ENCODE measurements at regions not wholly inside any gene's neighbourhood (a gene's known extent, or its start where the extent isn't known, plus 50 kb on each side); places are given as distances from the start of the nearest gene placed in this dataset.

DNA sequence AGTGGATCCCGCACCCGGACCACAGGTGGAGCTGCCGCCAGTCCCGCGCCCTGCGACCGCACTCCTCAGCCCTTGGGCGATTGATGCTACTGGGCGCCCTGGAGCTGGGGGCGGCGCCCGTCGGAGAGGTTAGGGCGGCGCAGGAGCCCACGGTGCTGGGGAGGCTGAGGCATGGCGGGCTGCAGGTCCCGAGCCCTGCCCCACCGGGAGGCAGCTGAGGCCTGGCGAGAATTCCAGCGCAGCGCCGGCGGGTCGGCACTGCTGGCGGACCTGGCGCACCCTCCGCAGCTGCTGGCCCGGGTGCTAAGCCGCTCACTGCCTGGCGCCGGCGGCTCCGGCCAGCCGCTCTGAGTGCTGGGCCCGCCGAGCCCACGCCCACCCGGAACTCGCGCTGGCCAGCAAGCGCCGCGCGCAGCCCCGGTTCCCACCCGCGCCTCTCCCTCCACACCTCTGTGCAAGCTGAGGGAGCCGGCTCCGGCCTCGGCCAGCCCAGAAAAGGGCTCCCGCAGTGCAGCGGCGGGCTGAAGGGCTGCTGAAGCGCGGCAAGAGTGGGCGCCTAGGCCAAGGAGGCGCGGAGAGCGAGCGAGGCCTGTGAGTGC is 1256.5 kb downstream of the STIM2 start:
- H3K4me1 Mint-ChIP-seq (ENCODE audit: unreplicated experiment), result no peaks in the 10 kb centered on the region
- no peak for DNase-seq (ENCODE audit: extremely low spot score, unreplicated experiment)
- TF ChIP-seq, protein P1, sequence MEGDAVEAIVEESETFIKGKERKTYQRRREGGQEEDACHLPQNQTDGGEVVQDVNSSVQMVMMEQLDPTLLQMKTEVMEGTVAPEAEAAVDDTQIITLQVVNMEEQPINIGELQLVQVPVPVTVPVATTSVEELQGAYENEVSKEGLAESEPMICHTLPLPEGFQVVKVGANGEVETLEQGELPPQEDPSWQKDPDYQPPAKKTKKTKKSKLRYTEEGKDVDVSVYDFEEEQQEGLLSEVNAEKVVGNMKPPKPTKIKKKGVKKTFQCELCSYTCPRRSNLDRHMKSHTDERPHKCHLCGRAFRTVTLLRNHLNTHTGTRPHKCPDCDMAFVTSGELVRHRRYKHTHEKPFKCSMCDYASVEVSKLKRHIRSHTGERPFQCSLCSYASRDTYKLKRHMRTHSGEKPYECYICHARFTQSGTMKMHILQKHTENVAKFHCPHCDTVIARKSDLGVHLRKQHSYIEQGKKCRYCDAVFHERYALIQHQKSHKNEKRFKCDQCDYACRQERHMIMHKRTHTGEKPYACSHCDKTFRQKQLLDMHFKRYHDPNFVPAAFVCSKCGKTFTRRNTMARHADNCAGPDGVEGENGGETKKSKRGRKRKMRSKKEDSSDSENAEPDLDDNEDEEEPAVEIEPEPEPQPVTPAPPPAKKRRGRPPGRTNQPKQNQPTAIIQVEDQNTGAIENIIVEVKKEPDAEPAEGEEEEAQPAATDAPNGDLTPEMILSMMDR (conservative IDR thresholded peaks at IDR 0.05), result no peak
- no peaks in the 10 kb centered on the region for H3K36me3 Mint-ChIP-seq
- peaks cover 14% of the 10 kb centered on the region for H3K9me3 Mint-ChIP-seq
- H3K27ac Mint-ChIP-seq, result no peak overlapping the region
- no peaks in the 10 kb centered on the region for H3K27me3 Mint-ChIP-seq
- H3K4me3 Mint-ChIP-seq, result peak overlapping the region; percentile 48

DNA sequence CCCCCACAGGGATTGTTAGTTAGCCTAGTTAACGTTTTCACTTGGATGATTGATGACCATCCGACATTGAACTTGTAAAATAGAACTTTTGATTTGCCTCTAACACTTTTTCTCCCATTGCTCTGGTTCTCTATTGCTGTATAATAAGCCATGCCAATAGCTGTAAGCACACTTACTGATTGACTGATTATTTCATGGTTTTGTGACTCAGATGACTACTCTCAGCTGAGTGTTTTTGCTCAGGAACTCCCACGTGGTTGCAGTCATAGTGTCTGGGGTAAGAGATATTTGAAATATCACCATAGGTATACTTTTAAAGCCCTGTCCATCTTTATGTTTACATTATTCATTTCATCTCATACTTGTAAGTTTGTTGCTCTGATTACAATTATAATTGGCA is 1285.5 kb downstream of the STIM2 start:
- Mint-ChIP-seq H3K4me1 (ENCODE audit: unreplicated experiment) (no peaks in the 10 kb centered on the region), H3K9me3 (no peaks in the 10 kb centered on the region), H3K27ac (no peak overlapping the region), H3K36me3 (no peaks in the 10 kb centered on the region), H3K4me3 (no peak overlapping the region), H3K27me3 (peaks cover 5% of the 10 kb centered on the region)
- DNase-seq (ENCODE audit: extremely low spot score, unreplicated experiment), result no peak
- TF ChIP-seq, protein P1 (conservative IDR thresholded peaks at IDR 0.05), result no peak

DNA sequence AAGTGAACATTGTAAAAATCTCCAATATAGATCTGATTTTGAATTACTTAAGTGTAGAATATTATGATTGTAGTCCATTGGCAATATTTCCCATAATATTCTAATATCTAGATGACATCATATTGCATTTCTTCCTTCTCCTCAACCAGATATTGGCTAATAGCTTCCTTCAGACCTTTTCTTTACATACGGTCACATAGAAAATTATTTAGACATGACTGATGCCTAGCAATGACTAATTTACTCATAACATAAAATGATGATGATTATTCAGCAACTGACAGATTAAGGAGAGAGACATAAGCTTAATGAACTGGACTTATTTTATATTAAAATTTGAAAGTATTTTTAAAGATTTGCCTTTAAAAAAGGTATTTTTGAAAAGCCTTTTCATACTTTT is 1287.6 kb downstream of the STIM2 start:
- no peak overlapping the region for H3K27ac Mint-ChIP-seq
- TF ChIP-seq, protein P1 (conservative IDR thresholded peaks at IDR 0.05), result no peak
- no peaks in the 10 kb centered on the region for H3K36me3 Mint-ChIP-seq

DNA sequence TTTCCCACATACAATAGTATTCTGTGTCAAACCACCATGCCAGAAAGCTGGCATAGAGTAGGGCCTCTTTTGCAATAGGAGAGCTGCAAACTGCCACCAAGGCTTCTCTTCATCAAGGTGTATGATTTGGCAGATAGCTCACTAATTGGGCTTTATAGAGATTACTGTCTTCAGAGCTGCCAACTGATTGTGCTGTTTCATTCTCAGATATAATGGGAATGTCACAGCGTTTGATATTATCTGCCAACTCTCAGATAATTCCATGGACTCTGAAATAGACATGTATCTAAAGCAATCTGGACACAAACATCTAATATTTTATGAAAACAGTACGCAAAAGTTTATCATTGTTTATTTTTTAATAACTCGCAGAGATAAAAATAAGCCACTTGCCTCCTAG is 1289.1 kb downstream of the STIM2 start:
- H3K27ac Mint-ChIP-seq, result no peak overlapping the region
- TF ChIP-seq, protein P1 (conservative IDR thresholded peaks at IDR 0.05), result no peak
- peaks cover 5% of the 10 kb centered on the region for H3K27me3 Mint-ChIP-seq
- no peaks in the 10 kb centered on the region for H3K9me3 Mint-ChIP-seq
- no peaks in the 10 kb centered on the region for H3K36me3 Mint-ChIP-seq
- H3K4me1 Mint-ChIP-seq (ENCODE audit: unreplicated experiment), result no peaks in the 10 kb centered on the region
- H3K4me3 Mint-ChIP-seq, result no peak overlapping the region
- DNase-seq (ENCODE audit: extremely low spot score, unreplicated experiment), result no peak

More for the DNA sequence above, 1287.6 kb downstream of the STIM2 start:
- H3K9me3 Mint-ChIP-seq, result no peaks in the 10 kb centered on the region
- H3K4me1 Mint-ChIP-seq (ENCODE audit: unreplicated experiment), result no peaks in the 10 kb centered on the region
- DNase-seq (ENCODE audit: extremely low spot score, unreplicated experiment), result no peak
- no peak overlapping the region for H3K4me3 Mint-ChIP-seq
- H3K27me3 Mint-ChIP-seq, result peaks cover 5% of the 10 kb centered on the region

DNA sequence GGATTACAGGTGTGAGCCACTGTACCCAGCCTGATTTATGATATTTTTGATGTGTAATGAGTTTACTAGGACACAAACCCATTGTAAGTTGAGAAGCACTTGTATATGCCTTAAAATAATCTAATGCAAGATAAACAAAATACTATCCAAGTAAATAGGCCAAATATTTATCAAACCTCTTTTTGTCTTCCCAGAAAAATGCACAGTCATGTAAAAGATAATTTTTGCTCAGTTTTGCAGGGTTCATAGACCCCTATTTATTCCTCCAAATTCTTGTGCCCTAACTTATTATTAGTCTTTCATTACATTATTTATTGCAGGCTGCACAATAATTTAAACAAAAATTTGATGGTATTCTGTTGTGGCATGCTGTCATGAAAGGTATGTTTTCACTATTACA is 1290.7 kb downstream of the STIM2 start:
- Mint-ChIP-seq H3K4me1 (ENCODE audit: unreplicated experiment) (no peaks in the 10 kb centered on the region), H3K4me3 (no peak overlapping the region), H3K27me3 (peaks cover 5% of the 10 kb centered on the region), H3K27ac (no peak overlapping the region), H3K9me3 (no peaks in the 10 kb centered on the region), H3K36me3 (no peaks in the 10 kb centered on the region)
- no peak for DNase-seq (ENCODE audit: extremely low spot score, unreplicated experiment)
- TF ChIP-seq, protein P1 (conservative IDR thresholded peaks at IDR 0.05), result no peak

DNA sequence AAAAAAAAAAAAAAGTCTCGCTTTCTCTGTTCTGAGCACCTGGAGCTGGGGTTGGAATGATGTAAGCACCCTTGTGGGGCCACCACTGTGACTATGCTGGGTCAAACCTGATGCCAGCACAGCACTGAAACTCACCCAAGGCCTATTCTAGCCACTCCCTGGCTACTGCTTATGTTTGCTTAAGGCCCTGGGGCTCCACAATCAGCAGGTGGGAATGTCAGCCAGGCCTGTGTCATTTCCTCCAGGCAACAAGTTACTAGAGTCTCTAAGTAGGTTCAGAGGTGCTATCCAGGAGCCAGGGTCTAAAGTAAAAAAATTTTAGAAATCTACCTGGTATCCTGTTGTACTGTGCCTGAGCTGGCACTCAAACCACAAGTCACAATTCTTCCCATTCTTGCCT is 1306.8 kb downstream of the STIM2 start:
- Mint-ChIP-seq H3K36me3 (no peaks in the 10 kb centered on the region), H3K9me3 (no peaks in the 10 kb centered on the region), H3K4me1 (ENCODE audit: unreplicated experiment) (no peaks in the 10 kb centered on the region), H3K27me3 (no peaks in the 10 kb centered on the region), H3K27ac (no peak overlapping the region), H3K4me3 (no peak overlapping the region)
- no peak for DNase-seq (ENCODE audit: extremely low spot score, unreplicated experiment)
- TF ChIP-seq, protein P1 (conservative IDR thresholded peaks at IDR 0.05), result no peak

All from type B pancreatic cell (in vitro differentiated cells).